H1 (cell line): ENCODE measurements at regions not wholly inside any gene's neighbourhood (a gene's known extent, or its start where the extent isn't known, plus 50 kb on each side); places are given as distances from the start of the nearest gene placed in this dataset.

Source experiments
- CREB1 ChIP-seq: IDR thresholded peaks from 2 replicates; pipeline ENCODE4 v1.6.1; 2012; ENCODE audit warnings: inconsistent platforms
- PHF8 ChIP-seq: fragments of 200-600 bp; sonication (generic); conservative IDR thresholded peaks from 2 replicates; pipeline ENCODE4 v1.7.1; 2012; ENCODE audit warnings: low read depth, mild to moderate bottlenecking, inconsistent platforms, low read length, moderate library complexity
- POLR2AphosphoS5 ChIP-seq: IDR thresholded peaks from 2 replicates; pipeline ENCODE4 v1.6.1; 2011; ENCODE audit warnings: low read depth, low read length
- TF ChIP-seq, protein P1 (sequence below), 3 experiments: IDR thresholded peaks; 1 replicate in 2 of 3; 2 replicates in 1 of 3; pipeline versions ENCODE4 v1.5.1 to v1.6.1; 2011; ENCODE audit warnings: low read length in 3 of 3, mild to moderate bottlenecking in 3 of 3, inconsistent platforms in 2 of 3, low read depth in 1 of 3, moderate library complexity in 1 of 3; ENCODE audit not compliant: insufficient read depth in 1 of 3; ENCODE audit errors: control extremely low read depth in 1 of 3

DNA sequence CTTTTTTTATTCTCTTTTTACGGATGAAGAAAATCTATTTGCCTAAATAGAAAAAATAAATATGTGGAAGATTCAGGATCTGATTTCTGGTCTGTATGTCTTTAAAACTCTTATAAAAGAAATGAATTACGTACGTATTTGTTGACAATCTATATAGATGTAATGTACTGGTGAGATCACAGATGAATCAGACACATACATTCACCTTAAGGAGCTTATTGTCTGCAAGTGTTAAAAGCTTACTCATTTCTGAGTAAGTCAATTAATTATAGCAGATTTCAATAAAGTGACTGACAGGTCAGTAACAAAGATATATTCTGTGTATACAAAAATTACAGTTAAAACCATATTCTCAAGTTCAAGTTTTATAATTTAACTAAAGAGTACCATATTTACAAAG, 66.6 kb upstream of the NAF1 start:
- TF ChIP-seq POLR2AphosphoS5 (no peak), CREB1 (no peak), PHF8 (no peak)
- TF ChIP-seq, protein P1, sequence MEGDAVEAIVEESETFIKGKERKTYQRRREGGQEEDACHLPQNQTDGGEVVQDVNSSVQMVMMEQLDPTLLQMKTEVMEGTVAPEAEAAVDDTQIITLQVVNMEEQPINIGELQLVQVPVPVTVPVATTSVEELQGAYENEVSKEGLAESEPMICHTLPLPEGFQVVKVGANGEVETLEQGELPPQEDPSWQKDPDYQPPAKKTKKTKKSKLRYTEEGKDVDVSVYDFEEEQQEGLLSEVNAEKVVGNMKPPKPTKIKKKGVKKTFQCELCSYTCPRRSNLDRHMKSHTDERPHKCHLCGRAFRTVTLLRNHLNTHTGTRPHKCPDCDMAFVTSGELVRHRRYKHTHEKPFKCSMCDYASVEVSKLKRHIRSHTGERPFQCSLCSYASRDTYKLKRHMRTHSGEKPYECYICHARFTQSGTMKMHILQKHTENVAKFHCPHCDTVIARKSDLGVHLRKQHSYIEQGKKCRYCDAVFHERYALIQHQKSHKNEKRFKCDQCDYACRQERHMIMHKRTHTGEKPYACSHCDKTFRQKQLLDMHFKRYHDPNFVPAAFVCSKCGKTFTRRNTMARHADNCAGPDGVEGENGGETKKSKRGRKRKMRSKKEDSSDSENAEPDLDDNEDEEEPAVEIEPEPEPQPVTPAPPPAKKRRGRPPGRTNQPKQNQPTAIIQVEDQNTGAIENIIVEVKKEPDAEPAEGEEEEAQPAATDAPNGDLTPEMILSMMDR (IDR thresholded peaks at IDR 0.05; ENCODE audit: control extremely low read depth in 1 of 3, insufficient read depth in 1 of 3, low read depth in 1 of 3, low read length in 3 of 3), result no peak
